Omental fat pad (tissue), 3 donors: ENCODE measurements at regions not wholly inside any gene's neighbourhood (a gene's known extent, or its start where the extent isn't known, plus 50 kb on each side); places are given as distances from the start of the nearest gene placed in this dataset.

Experiments used
- ATAC-seq: fragments of 150-250 bp; one replicate; pipeline ENCODE4 v1.9.1; 2016; ENCODE audit warnings: mild to moderate bottlenecking, moderate library complexity; ENCODE audit not compliant: low FRiP score
- DNase-seq: peaks from one replicate; pipeline ENCODE4 v3.0.0-alpha.2; 2019; ENCODE audit warnings: low spot score
- CTCF ChIP-seq, 3 donors: fragments of 450-650 bp; IDR thresholded peaks; one replicate each; pipeline ENCODE4 v1.5.1; 2016 to 2017; ENCODE audit warnings: antibody characterized with exemption in 3 of 3, mild to moderate bottlenecking in 3 of 3, moderate library complexity in 2 of 3

- ATAC-seq, result no peak
- no peak for TF ChIP-seq CTCF (IDR thresholded peaks at IDR 0.05)
- no peak for DNase-seq
Measured at GRCh38 chr7:68679459-68680234, 918.6 kb upstream of the AUTS2 start.

- DNase-seq (no peak), ATAC-seq (no peak)
- no peak for TF ChIP-seq CTCF (IDR thresholded peaks at IDR 0.05)
Measured at GRCh38 chr7:68680235-68680872, 917.9 kb upstream of the AUTS2 start.

- ATAC-seq, result no peak
- DNase-seq, result no peak
- no peak for TF ChIP-seq CTCF (IDR thresholded peaks at IDR 0.05)
Measured at GRCh38 chr7:68682910-68683309, 915.4 kb upstream of the AUTS2 start.

GRCh38 chr7:68684246-68684839, 913.9 kb upstream of the AUTS2 start:
- no peak for ATAC-seq
- no peak for DNase-seq
- TF ChIP-seq CTCF (IDR thresholded peaks at IDR 0.05), result no peak

GRCh38 chr7:68684996-68685395, 913.3 kb upstream of the AUTS2 start:
- TF ChIP-seq CTCF (IDR thresholded peaks at IDR 0.05), result no peak
- no peak for ATAC-seq

GRCh38 chr7:68688416-68689086, 909.7 kb upstream of the AUTS2 start:
- ATAC-seq (no peak), DNase-seq (no peak)
- TF ChIP-seq CTCF (IDR thresholded peaks at IDR 0.05), result no peak

More at GRCh38 chr7:68684996-68685395, 913.3 kb upstream of the AUTS2 start:
- no peak for DNase-seq
